GM19395 (cell line): ENCODE measurements at regions not wholly inside any gene's neighbourhood (a gene's known extent, or its start where the extent isn't known, plus 50 kb on each side); places are given as distances from the start of the nearest gene placed in this dataset.

Source experiments
- ATAC-seq: cut with Tn5 transposase; IDR thresholded peaks from one replicate; pipeline ENCODE4 v1.9.1; 2021; ENCODE audit warnings: mild to moderate bottlenecking, moderate library complexity; ENCODE audit not compliant: unreplicated experiment

- ATAC-seq: no peak
Observed at GRCh38 chr9:108473209-108474112, 382.3 kb downstream of the ACTL7B start.

GRCh38 chr9:108469654-108470053, 386.1 kb downstream of the ACTL7B start:
- ATAC-seq: no peak

DNA sequence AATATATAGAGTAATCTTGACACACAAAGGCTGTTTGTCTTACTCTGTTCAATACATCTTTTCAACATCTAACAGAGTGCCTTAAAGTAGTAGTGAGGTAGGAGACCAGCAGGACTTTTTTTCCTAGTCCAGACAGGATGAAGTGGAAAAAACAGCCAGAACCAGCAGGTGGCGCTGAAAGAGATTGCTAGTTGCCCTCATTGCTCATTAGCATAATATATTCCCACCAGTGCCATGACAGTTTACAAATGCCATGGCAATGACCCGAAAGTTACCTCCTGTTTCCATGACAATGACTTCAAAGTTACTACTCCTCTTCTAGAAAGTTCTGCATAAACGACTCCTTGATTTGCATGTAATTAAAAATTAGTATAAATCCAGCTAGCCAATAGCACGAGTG, 387.4 kb downstream of the ACTL7B start:
- peak; percentile 79 for ATAC-seq

GRCh38 chr9:108467653-108468324, 388.0 kb downstream of the ACTL7B start:
- no peak for ATAC-seq

GRCh38 chr9:108467161-108467560, 388.6 kb downstream of the ACTL7B start:
- no peak for ATAC-seq

GRCh38 chr9:108466304-108466703, 389.5 kb downstream of the ACTL7B start:
- ATAC-seq: no peak

DNA sequence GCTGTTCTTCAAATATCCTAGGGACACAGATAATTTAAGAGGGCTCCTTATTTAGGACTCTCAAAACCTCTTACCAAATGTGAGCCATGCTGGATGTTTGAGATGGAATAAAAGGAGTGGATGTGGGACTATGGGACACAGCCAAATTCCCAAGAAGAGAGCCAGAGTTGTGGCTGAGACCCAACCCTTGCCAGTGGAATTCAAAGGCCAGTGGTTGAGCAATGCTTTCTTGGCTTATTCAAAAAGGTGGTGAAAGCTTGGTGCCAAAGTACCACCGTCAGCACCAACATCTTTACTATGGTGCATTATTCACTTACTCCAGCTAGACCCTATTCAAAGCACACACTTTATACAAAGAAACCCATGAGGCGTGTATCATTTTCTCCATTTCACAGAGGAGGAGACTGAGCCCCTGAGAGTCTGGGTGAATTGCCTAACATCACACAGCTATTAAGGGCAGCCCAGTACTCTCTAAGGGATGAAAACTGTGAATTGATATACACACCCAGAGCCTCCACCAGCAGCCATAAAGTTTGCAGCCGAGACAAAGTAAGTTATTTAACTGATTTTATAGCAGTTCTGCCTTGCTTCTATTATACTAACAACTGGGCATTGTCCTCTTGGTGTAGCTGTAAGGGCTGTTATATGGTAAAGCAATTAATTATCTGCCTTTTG, 391.7 kb downstream of the ACTL7B start:
- ATAC-seq: no peak

DNA sequence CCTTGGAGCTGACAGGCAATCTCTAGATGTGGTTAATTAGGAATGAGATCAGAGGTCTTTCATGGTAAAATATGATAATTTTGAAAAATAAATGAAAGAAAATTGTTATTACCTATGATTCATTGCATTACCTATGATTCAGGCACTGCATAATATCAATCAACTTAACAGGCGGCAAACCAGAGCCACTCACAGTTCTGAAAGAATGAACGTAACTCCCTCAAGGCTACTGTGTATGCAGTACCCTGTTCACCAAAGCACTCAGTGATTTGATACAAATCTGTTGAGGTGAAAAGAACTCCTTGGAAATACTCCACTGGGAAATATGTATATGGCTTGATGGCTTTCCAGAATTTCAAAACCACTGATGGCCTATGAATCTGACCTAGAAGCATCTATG, 398.9 kb downstream of the ACTL7B start:
- no peak for ATAC-seq

- ATAC-seq: no peak
Observed at GRCh38 chr9:108445431-108446071, 410.2 kb downstream of the ACTL7B start.

DNA sequence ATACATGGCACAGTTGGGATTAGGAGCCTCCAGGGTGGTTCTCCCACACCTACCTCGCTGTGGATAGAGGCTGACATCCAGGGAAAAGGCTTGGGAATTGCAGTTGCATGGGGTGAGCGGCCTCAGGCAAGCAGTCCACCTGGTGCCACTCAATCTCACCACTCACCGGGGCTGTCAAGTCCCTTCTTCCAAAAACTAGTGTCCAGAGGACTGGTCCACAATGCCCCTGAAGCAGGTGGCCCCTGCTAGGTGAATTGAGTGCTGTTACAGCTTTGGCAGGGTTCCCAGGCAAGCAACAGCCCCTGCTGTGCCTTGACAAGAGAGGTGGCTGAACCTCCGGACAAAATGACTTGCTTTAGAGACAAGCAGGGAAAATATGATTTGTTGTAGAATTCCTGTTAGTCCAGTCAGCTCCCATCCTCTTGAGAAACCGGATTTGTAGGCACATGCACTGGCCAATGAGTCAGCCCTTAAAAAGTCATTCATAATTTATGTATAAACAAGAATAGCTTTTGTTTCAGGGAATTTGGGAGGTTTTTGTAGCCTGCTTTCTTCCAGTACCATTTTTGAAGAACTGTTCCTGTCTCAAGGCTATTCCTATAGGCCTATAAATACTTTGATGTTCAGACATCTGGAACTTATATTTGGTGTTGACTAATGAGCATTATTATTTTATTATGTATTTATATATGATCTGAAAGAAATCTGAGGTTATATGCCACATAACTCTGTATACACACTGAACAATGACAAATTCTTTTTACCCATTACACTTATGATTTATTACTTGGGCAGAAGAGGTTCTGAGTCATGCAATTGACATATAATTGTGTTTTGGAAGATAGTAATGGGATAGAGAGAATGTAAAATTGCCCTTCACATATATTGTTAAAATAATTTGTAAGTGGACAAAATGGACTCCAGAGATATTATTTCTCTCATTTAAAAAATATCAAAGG, 411.1 kb downstream of the ACTL7B start:
- no peak for ATAC-seq

GRCh38 chr9:108443741-108444140, 412.0 kb downstream of the ACTL7B start:
- no peak for ATAC-seq

- no peak for ATAC-seq
Observed at GRCh38 chr9:108443019-108443633, 412.7 kb downstream of the ACTL7B start.

DNA sequence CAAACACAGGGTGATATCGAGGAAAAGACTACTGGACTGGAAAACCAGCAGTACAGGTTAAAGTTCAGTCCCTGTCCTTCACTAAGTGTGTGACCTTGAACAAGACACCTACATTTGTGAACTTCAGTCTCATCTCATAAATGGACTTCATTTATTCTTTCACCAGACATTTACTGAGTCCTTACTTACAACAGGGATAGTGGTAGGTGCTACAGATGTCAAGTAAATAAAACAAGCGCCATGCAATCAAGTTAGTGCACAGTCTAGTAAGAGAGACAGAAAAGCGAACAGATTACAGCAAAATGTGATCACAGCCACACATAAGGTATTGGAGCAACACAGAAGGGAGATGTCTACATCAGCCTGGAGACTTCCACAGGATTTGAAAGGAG, 413.2 kb downstream of the ACTL7B start:
- no peak for ATAC-seq

- ATAC-seq: no peak
Observed at GRCh38 chr9:108441726-108442125, 414.1 kb downstream of the ACTL7B start.

- ATAC-seq: no peak
Observed at GRCh38 chr9:108441251-108441650, 414.5 kb downstream of the ACTL7B start.

- ATAC-seq: no peak
Observed at GRCh38 chr9:108439947-108440346, 415.8 kb downstream of the ACTL7B start.

- no peak for ATAC-seq
Observed at GRCh38 chr9:108437656-108438055, 418.1 kb downstream of the ACTL7B start.

DNA sequence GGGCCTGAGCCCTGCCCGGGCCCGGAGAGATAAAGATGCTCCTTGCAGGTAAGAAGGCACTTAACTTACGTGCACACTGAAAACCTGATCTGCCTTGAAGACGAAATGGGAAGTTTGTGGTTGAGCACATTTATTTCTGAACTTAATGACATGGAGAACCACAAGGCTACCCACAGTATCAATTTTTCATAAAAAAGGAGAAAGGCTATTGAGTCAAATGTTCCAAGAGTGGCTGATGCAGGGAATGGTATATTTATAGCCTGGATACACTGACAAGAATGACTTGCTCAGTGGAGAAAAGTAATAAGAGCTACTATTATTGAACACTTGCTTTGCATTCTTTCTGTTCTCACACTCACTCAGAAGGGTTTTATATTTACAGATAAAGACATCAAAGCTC, 419.3 kb downstream of the ACTL7B start:
- no peak for ATAC-seq

DNA sequence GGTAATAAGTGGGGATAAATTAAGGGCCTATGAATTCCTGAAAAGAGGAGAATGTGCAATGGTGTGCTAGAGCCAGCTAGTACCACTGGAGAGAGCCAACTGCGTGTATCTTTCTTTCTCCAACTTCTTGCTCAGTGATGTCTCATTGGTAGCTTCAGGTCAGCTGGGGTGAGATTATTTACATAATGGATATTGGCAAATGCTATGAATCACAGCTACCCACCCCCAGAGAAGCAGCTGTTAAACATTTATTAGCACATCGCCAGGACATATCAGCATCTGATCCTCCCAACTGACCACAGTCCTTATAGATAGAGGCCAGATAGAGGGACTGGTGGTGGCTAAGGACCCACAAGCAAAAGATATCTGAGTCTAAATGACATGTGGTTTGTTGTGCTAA, 421.3 kb downstream of the ACTL7B start:
- no peak for ATAC-seq

GRCh38 chr9:108434036-108434435, 421.8 kb downstream of the ACTL7B start:
- ATAC-seq: no peak
